Esophagus muscularis mucosa (tissue), 4 donors: ENCODE measurements at regions not wholly inside any gene's neighbourhood (a gene's known extent, or its start where the extent isn't known, plus 50 kb on each side); places are given as distances from the start of the nearest gene placed in this dataset.
A peak's percentile ranks its signal among the peaks of the same experiment; 100 is the strongest.

Experiments
- DNase-seq: peaks from one replicate; pipeline ENCODE4 v3.0.0-alpha.2; 2017; ENCODE audit errors: extremely low spot score
- H3K27ac ChIP-seq, 4 donors: fragments of 200-600 bp; sonication (generic); replicated peaks in 1 of 4; 1 replicate in 3 of 4; 2 replicates in 1 of 4; pipeline ENCODE4 v1.5.1; 2016 to 2019; ENCODE audit warnings: mild to moderate bottlenecking in 1 of 4
- H3K27me3 ChIP-seq, 4 donors: fragments of 200-600 bp; sonication (generic); one replicate each; pipeline versions ENCODE4 v1.5.1 to v1.6.0; 2016 to 2019
- H3K36me3 ChIP-seq, 4 donors: fragments of 200-600 bp; sonication (generic); one replicate each; pipeline ENCODE4 v1.5.1; 2016 to 2019
- H3K4me1 ChIP-seq, 4 donors: fragments of 200-600 bp; sonication (generic); one replicate each; pipeline ENCODE4 v1.5.1; 2016 to 2019
- H3K4me3 ChIP-seq, 4 donors: fragments of 200-600 bp; sonication (generic); 1 replicate in 2 of 4; 2 replicates in 2 of 4; pipeline ENCODE4 v1.5.1; 2016 to 2019; ENCODE audit warnings: mild to moderate bottlenecking in 4 of 4, moderate library complexity in 1 of 4
- H3K9me3 ChIP-seq, 4 donors: fragments of 200-600 bp; sonication (generic); 1 replicate in 3 of 4; 2 replicates in 1 of 4; pipeline ENCODE4 v1.5.1; 2016 to 2019
- CTCF ChIP-seq, 3 experiments: fragments of 200-600 bp in 2 of 3; fragments of 450-650 bp in 1 of 3; sonication (generic) in 2 of 3; IDR thresholded peaks; one replicate each; pipeline ENCODE4 v1.5.1; 2017 to 2019; ENCODE audit warnings: antibody characterized with exemption in 3 of 3, mild to moderate bottlenecking in 2 of 3, moderate library complexity in 1 of 3
- EP300 ChIP-seq: sonication (generic); formaldehyde crosslinking; IDR thresholded peaks from one replicate; pipeline ENCODE4 v1.6.1; 2017; ENCODE audit warnings: antibody characterized with exemption
- POLR2A ChIP-seq: fragments of 450-650 bp; IDR thresholded peaks from one replicate; pipeline ENCODE4 v1.6.1; 2017; ENCODE audit warnings: antibody characterized with exemption, moderate library complexity, mild to moderate bottlenecking, low read depth
- POLR2AphosphoS5 ChIP-seq, 2 donors: sonication (generic); formaldehyde crosslinking; IDR thresholded peaks; one replicate each; pipeline ENCODE4 v1.6.1; 2017; ENCODE audit warnings: antibody characterized with exemption in 2 of 2
- WGBS: methylation state at CpG from one replicate; pipeline ENCODE4 v1.1.5; 2018; 5-methylcytosine and 5-hydroxymethylcytosine counted together
- intact Hi-C: fragments of 100-400 bp; cut with DNase I; formaldehyde crosslinking; loops from one replicate; pipeline ENCODE4 v1.15.1; 2023

- Histone ChIP-seq H3K27me3 (no peaks in the 10 kb centered on the region), H3K36me3 (no peaks in the 10 kb centered on the region), H3K4me3 (no peak overlapping the region), H3K4me1 (no peaks in the 10 kb centered on the region), H3K27ac (no peak overlapping the region), H3K9me3 (peaks cover 0 to 4% (median 0%) of the 10 kb centered on the region in 4 donors)
- peak; percentile 47 for DNase-seq
- TF ChIP-seq CTCF (IDR thresholded peaks at IDR 0.05) (no peak), POLR2AphosphoS5 (IDR thresholded peaks at IDR 0.05) (no peak)
- intact Hi-C loops = no loop called here
- 44% methylated on average over 2 of the region's 2 CpGs for WGBS
Measured at GRCh38 chr2:23100406-23100805, 284.6 kb upstream of the KLHL29 start.

- Histone ChIP-seq H3K27ac (no peak overlapping the region), H3K4me1 (no peaks in the 10 kb centered on the region), H3K36me3 (no peaks in the 10 kb centered on the region), H3K27me3 (no peaks in the 10 kb centered on the region), H3K9me3 (peaks cover 0 to 5% (median 0%) of the 10 kb centered on the region in 4 donors), H3K4me3 (no peak overlapping the region)
- peak; percentile 45 for DNase-seq
- intact Hi-C loops = no loop called here
- no peak for TF ChIP-seq CTCF (IDR thresholded peaks at IDR 0.05)
- TF ChIP-seq POLR2AphosphoS5 (IDR thresholded peaks at IDR 0.05) = no peak
- TF ChIP-seq POLR2A = no peak
- no peak for TF ChIP-seq EP300
- 49% methylated on average over 4 of the region's 4 CpGs for WGBS
Measured at GRCh38 chr2:23106242-23106785, 278.7 kb upstream of the KLHL29 start.

- Histone ChIP-seq H3K36me3 (no peaks in the 10 kb centered on the region), H3K27me3 (no peaks in the 10 kb centered on the region), H3K4me3 (no peak overlapping the region), H3K9me3 (peaks cover 0 to 5% (median 0%) of the 10 kb centered on the region in 4 donors), H3K27ac (no peak overlapping the region), H3K4me1 (no peaks in the 10 kb centered on the region)
- DNase-seq = peak; percentile 47
- intact Hi-C loops = no loop called here
- WGBS = 49% methylated on average over 4 of the region's 4 CpGs
- TF ChIP-seq POLR2AphosphoS5 (IDR thresholded peaks at IDR 0.05) = no peak
- no peak for TF ChIP-seq EP300
- TF ChIP-seq CTCF (IDR thresholded peaks at IDR 0.05) = no peak
- no peak for TF ChIP-seq POLR2A
Measured at GRCh38 chr2:23107327-23107941, 277.5 kb upstream of the KLHL29 start.

- no peak for DNase-seq
- Histone ChIP-seq H3K4me1 (no peaks in the 10 kb centered on the region), H3K27ac (no peak overlapping the region), H3K27me3 (no peaks in the 10 kb centered on the region), H3K9me3 (peaks cover 0 to 5% (median 0%) of the 10 kb centered on the region in 4 donors), H3K36me3 (no peaks in the 10 kb centered on the region), H3K4me3 (no peak overlapping the region)
- intact Hi-C loops = no loop called here
- TF ChIP-seq EP300 (no peak), CTCF (IDR thresholded peaks at IDR 0.05) (no peak), POLR2AphosphoS5 (IDR thresholded peaks at IDR 0.05) (no peak), POLR2A (no peak)
- 69% methylated on average over 2 of the region's 2 CpGs for WGBS
Measured at GRCh38 chr2:23111263-23111662, 273.7 kb upstream of the KLHL29 start.

GRCh38 chr2:23112517-23112916 is 272.5 kb upstream of the KLHL29 start:
- 90% methylated on average over 6 of the region's 6 CpGs for WGBS
- Histone ChIP-seq H3K4me3 (no peak overlapping the region), H3K4me1 (no peaks in the 10 kb centered on the region), H3K27ac (no peak overlapping the region), H3K27me3 (no peaks in the 10 kb centered on the region), H3K9me3 (peaks cover 0 to 5% (median 0%) of the 10 kb centered on the region in 4 donors), H3K36me3 (no peaks in the 10 kb centered on the region)
- no peak for DNase-seq
- intact Hi-C loops = no loop called here
- TF ChIP-seq POLR2AphosphoS5 (IDR thresholded peaks at IDR 0.05) (no peak), EP300 (no peak)
